MCF 10A (cell line): ENCODE measurements at regions not wholly inside any gene's neighbourhood (a gene's known extent, or its start where the extent isn't known, plus 50 kb on each side); places are given as distances from the start of the nearest gene placed in this dataset.

Experiments
- BruUV-seq: library from RNA; stranded (reverse); fragments of 400-500 nt; replicated peaks from 2 replicates; lab custom pipeline; 2021; lab: Mats Ljungman, UMichigan
- CTCF ChIA-PET: fragments of 300-600 bp; sonication (Branson Sonifier 250); formaldehyde crosslinking; extraction: SDS; loops from one replicate; lab custom pipeline; 2021; ENCODE audit warnings: antibody characterized with exemption, inconsistent platforms; lab: Yijun Ruan, JAX
- POLR2A ChIA-PET: fragments of 300-600, 350-650 bp; sonication (Branson Sonifier 250); formaldehyde crosslinking; extraction: SDS; loops from one replicate; lab custom pipeline; 2020; ENCODE audit warnings: antibody characterized with exemption, inconsistent platforms; lab: Yijun Ruan, JAX
- DNase-seq: peaks from one replicate; pipeline ENCODE4 v3.0.0-alpha.2; 2018; ENCODE audit not compliant: unreplicated experiment
- H3K27ac Mint-ChIP-seq: one replicate; pipeline ENCODE4 v1.8.0; 2022; ENCODE audit warnings: mild to moderate bottlenecking, low read depth, mixed read lengths; ENCODE audit not compliant: unreplicated experiment
- H3K27me3 Mint-ChIP-seq: one replicate; pipeline ENCODE4 v1.8.0; 2022; ENCODE audit warnings: mixed read lengths; ENCODE audit not compliant: insufficient read depth, unreplicated experiment
- H3K36me3 Mint-ChIP-seq: one replicate; pipeline ENCODE4 v1.8.0; 2022; ENCODE audit warnings: mild to moderate bottlenecking, moderate library complexity, mixed read lengths; ENCODE audit not compliant: insufficient read depth, unreplicated experiment
- H3K4me1 Mint-ChIP-seq: one replicate; pipeline ENCODE4 v1.8.0; 2022; ENCODE audit warnings: mixed read lengths; ENCODE audit not compliant: insufficient read depth, unreplicated experiment
- H3K4me3 Mint-ChIP-seq: one replicate; pipeline ENCODE4 v1.8.0; 2022; ENCODE audit warnings: mild to moderate bottlenecking, moderate library complexity, mixed read lengths; ENCODE audit not compliant: unreplicated experiment
- H3K9me3 Mint-ChIP-seq: one replicate; pipeline ENCODE4 v1.8.0; 2022; ENCODE audit warnings: mixed read lengths; ENCODE audit not compliant: unreplicated experiment
- intact Hi-C: fragments of 100-400 bp; cut with micrococcal nuclease; formaldehyde crosslinking; loops from 2 replicates; pipeline ENCODE4 v1.14.1; 2022
- TF ChIP-seq, protein P1 (sequence below): fragments of 200-600 bp; IDR thresholded peaks from one replicate; pipeline ENCODE4 v1.8.0; 2022; ENCODE audit warnings: antibody characterized with exemption, mild to moderate bottlenecking; ENCODE audit not compliant: unreplicated experiment

GRCh38 chr12:13504074-13504473 lies 307.5 kb downstream of the EMP1 start:
- H3K27me3 Mint-ChIP-seq, result peaks cover 25% of the 10 kb centered on the region
- no peaks in the 10 kb centered on the region for H3K36me3 Mint-ChIP-seq
- CTCF ChIA-PET, result interaction anchor here (0.5 to 1.2 kb wide), 4 partner anchors 10 to 148 kb away, joined by 3 to 5 read pairs (median 4); no protein-coding TSS in a partner anchor
- no peaks in the 10 kb centered on the region for H3K4me1 Mint-ChIP-seq
- DNase-seq, result no peak
- intact Hi-C loops, result no loop called here
- BruUV-seq, result no TSS peak
- POLR2A ChIA-PET, result no interaction called here
- H3K27ac Mint-ChIP-seq, result no peak overlapping the region
- no peaks in the 10 kb centered on the region for H3K9me3 Mint-ChIP-seq
- H3K4me3 Mint-ChIP-seq, result no peak overlapping the region
- TF ChIP-seq, protein P1, sequence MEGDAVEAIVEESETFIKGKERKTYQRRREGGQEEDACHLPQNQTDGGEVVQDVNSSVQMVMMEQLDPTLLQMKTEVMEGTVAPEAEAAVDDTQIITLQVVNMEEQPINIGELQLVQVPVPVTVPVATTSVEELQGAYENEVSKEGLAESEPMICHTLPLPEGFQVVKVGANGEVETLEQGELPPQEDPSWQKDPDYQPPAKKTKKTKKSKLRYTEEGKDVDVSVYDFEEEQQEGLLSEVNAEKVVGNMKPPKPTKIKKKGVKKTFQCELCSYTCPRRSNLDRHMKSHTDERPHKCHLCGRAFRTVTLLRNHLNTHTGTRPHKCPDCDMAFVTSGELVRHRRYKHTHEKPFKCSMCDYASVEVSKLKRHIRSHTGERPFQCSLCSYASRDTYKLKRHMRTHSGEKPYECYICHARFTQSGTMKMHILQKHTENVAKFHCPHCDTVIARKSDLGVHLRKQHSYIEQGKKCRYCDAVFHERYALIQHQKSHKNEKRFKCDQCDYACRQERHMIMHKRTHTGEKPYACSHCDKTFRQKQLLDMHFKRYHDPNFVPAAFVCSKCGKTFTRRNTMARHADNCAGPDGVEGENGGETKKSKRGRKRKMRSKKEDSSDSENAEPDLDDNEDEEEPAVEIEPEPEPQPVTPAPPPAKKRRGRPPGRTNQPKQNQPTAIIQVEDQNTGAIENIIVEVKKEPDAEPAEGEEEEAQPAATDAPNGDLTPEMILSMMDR, result no peak

DNA sequence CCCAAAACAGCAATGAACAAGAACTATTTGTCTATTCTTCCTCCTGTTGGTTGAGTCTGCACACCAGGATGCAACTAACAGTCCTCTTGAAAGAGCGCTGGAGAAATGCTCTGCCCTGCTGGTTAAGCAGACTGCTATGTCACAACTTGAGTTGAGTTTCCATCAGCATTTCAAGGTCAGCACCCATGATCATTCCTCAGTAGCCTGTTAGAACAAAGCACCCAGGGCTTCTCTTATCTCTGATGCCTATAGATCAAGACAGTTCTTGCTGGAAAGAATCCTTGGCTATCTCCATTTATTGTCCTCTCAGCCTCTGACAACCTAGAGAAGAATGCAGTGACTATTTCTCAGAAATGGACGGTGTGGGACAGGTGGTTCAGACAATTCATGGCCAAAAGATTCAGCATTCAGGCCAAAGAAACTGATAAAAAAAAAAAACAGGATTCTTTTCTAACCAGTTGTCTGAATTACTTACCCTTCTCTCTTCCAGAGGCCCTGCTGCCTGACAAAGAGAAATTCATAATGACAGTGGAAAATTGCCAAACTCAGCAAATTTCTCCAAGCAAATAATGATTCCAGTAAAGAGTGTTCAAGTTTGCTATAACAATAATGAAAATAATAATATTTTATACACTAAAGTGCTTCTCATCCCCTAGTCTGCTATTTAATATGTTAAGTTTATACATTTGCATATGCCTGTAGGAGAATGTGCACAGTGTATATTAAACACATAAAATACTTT lies 306.7 kb downstream of the EMP1 start:
- no peak for DNase-seq
- no peak overlapping the region for H3K4me3 Mint-ChIP-seq
- H3K27me3 Mint-ChIP-seq, result peaks cover 33% of the 10 kb centered on the region
- BruUV-seq, result no TSS peak
- no peaks in the 10 kb centered on the region for H3K36me3 Mint-ChIP-seq
- H3K4me1 Mint-ChIP-seq, result no peaks in the 10 kb centered on the region
- CTCF ChIA-PET, result interaction anchor here (0.5 to 1.2 kb wide), 2 partner anchors 31 to 115 kb away, joined by 4 to 5 read pairs; no protein-coding TSS in a partner anchor
- H3K27ac Mint-ChIP-seq, result no peak overlapping the region
- intact Hi-C loops, result no loop called here
- H3K9me3 Mint-ChIP-seq, result no peaks in the 10 kb centered on the region
- TF ChIP-seq, protein P1, result no peak
- POLR2A ChIA-PET, result no interaction called here

DNA sequence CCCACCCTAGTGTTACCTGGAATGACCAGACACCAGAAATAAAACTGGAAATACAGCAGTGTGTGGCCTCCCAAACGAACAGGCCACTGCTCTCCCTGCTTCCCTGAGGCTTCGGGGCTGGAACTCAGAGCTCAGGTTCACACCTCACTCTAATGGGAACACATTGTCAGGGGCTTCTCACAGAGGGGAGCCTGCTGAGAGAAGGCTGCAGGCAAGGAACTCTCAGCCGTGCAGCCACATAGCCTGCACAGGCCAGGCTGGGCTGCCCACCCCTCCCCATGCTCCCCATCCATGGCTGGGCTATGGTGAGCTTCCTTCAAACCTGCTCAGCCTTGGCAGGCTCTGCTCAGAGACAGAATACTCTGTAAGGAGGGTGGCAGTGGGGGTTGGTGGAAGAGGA lies 302.5 kb downstream of the EMP1 start:
- POLR2A ChIA-PET, result no interaction called here
- DNase-seq, result no peak
- CTCF ChIA-PET, result no interaction called here
- TF ChIP-seq, protein P1, result no peak
- peaks cover 46% of the 10 kb centered on the region for H3K27me3 Mint-ChIP-seq
- H3K4me3 Mint-ChIP-seq, result no peak overlapping the region
- intact Hi-C loops, result no loop called here
- no peak overlapping the region for H3K27ac Mint-ChIP-seq
- no peaks in the 10 kb centered on the region for H3K4me1 Mint-ChIP-seq
- BruUV-seq, result no TSS peak
- H3K36me3 Mint-ChIP-seq, result no peaks in the 10 kb centered on the region
- no peaks in the 10 kb centered on the region for H3K9me3 Mint-ChIP-seq

GRCh38 chr12:13496111-13496510 lies 299.6 kb downstream of the EMP1 start:
- no TSS peak for BruUV-seq
- intact Hi-C loops, result no loop called here
- Mint-ChIP-seq H3K4me3 (no peak overlapping the region), H3K4me1 (no peaks in the 10 kb centered on the region), H3K27me3 (peaks cover 54% of the 10 kb centered on the region), H3K9me3 (no peaks in the 10 kb centered on the region), H3K36me3 (no peaks in the 10 kb centered on the region), H3K27ac (no peak overlapping the region)
- TF ChIP-seq, protein P1, result no peak
- POLR2A ChIA-PET, result no interaction called here
- CTCF ChIA-PET, result interaction anchor here (0.6 to 1.2 kb wide), 2 partner anchors 46 to 218 kb away, joined by 3 read pairs; no protein-coding TSS in a partner anchor
- DNase-seq, result no peak
